Lung (tissue), 11 donors: ENCODE measurements at regions not wholly inside any gene's neighbourhood (a gene's known extent, or its start where the extent isn't known, plus 50 kb on each side); places are given as distances from the start of the nearest gene placed in this dataset.
"Not testable (repeated sequence)": the region's sequence is repeated elsewhere in the genome, so short reads cannot be mapped to it uniquely, and the experiment has no call there.

Experiments used
- ATAC-seq: fragments of 200-7000 bp; cut with Tn5 transposase; one replicate; pipeline ENCODE4 v1.9.1; 2020; ENCODE audit warnings: moderate number of reproducible peaks; ENCODE audit not compliant: insufficient read depth, low FRiP score
- DNase-seq, 3 donors: peaks; one replicate each; pipeline ENCODE4 v3.0.0-alpha.2; 2013 to 2017
- H3K27ac ChIP-seq, 2 donors: one replicate each; pipeline ENCODE4 v1.5.1; 2013; ENCODE audit warnings: mild to moderate bottlenecking in 2 of 2, moderate library complexity in 2 of 2, control low read depth in 1 of 2, inconsistent platforms in 1 of 2, low read depth in 1 of 2, low read length in 1 of 2
- H3K27me3 ChIP-seq, 3 donors: one replicate each; pipeline ENCODE4 v1.5.1; 2013; ENCODE audit warnings: low read length in 2 of 3; ENCODE audit not compliant: control insufficient read depth in 3 of 3, insufficient read depth in 3 of 3
- H3K36me3 ChIP-seq, 4 donors: one replicate each; pipeline ENCODE4 v1.5.1; 2013; ENCODE audit warnings: low read length in 4 of 4, mild to moderate bottlenecking in 1 of 4, moderate library complexity in 1 of 4; ENCODE audit not compliant: control insufficient read depth in 4 of 4, insufficient read depth in 4 of 4
- H3K4me1 ChIP-seq, 5 donors: one replicate each; pipeline ENCODE4 v1.5.1; 2013; ENCODE audit warnings: low read length in 5 of 5, mild to moderate bottlenecking in 2 of 5, moderate library complexity in 1 of 5; ENCODE audit not compliant: control insufficient read depth in 5 of 5, insufficient read depth in 5 of 5
- H3K4me3 ChIP-seq: one replicate; pipeline ENCODE4 v1.5.1; 2013; ENCODE audit warnings: mild to moderate bottlenecking, control low read depth, moderate library complexity
- H3K9ac ChIP-seq, 2 donors: one replicate each; pipeline ENCODE4 v1.5.1; 2013; ENCODE audit warnings: low read length in 2 of 2, control low read depth in 1 of 2; ENCODE audit not compliant: insufficient read depth in 1 of 2
- H3K9me3 ChIP-seq, 4 donors: one replicate each; pipeline ENCODE4 v1.5.1; 2013; ENCODE audit warnings: low read length in 3 of 4, mild to moderate bottlenecking in 1 of 4, moderate library complexity in 1 of 4; ENCODE audit not compliant: control insufficient read depth in 4 of 4, insufficient read depth in 3 of 4
- WGBS, 2 donors: extraction: QIAGEN DNeasy Blood & Tissue Kit; methylation state at CpG; one replicate each; pipeline ENCODE4 v1.1.7; 2013; 5-methylcytosine and 5-hydroxymethylcytosine counted together
- TF ChIP-seq, protein P1 (sequence below): IDR thresholded peaks from 2 replicates; pipeline ENCODE4 v1.5.1; 2012; ENCODE audit warnings: mild to moderate bottlenecking; ENCODE audit errors: control extremely low read depth, extremely low read depth
- donor health status: control.
- donor health status: control.
- donor health status: Bipolar disorder and iron deficiency.
- donor health status: healthy.
- donor health status: DM: yes; HTN: yes; CAD: no.

DNA sequence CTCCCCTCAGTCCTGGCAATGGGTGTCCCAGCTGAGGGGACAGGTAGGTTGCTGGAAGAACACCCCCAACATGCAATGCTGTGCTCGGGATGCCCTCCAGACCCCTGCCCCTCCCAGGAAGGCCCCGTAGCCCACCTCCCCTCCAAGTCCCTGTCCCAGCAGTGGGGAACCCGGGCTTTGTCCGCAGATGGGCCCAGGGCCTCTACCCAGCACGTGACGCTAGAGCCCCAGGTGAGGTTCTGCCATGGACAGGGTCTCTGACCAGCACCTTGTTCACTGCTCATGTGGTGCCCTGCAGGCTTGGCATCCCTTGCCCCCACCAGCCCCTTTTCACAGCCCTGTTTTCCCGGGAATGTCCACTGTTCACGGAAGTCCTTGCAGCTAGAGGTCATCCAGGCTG, 220.0 kb upstream of the SGCG start:
- no peak for DNase-seq
- Histone ChIP-seq H3K9ac (no peak overlapping the region), H3K4me1 (no peaks in the 10 kb centered on the region), H3K9me3 (peaks cover 0 to 3% (median 0%) of the 10 kb centered on the region in 4 donors), H3K27ac (no peak overlapping the region), H3K36me3 (no peaks in the 10 kb centered on the region), H3K4me3 (no peak overlapping the region), H3K27me3 (no peaks in the 10 kb centered on the region)
- TF ChIP-seq, protein P1, sequence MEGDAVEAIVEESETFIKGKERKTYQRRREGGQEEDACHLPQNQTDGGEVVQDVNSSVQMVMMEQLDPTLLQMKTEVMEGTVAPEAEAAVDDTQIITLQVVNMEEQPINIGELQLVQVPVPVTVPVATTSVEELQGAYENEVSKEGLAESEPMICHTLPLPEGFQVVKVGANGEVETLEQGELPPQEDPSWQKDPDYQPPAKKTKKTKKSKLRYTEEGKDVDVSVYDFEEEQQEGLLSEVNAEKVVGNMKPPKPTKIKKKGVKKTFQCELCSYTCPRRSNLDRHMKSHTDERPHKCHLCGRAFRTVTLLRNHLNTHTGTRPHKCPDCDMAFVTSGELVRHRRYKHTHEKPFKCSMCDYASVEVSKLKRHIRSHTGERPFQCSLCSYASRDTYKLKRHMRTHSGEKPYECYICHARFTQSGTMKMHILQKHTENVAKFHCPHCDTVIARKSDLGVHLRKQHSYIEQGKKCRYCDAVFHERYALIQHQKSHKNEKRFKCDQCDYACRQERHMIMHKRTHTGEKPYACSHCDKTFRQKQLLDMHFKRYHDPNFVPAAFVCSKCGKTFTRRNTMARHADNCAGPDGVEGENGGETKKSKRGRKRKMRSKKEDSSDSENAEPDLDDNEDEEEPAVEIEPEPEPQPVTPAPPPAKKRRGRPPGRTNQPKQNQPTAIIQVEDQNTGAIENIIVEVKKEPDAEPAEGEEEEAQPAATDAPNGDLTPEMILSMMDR: no peak
- ATAC-seq: no peak
- WGBS, 2 donors: 92 to 93% methylated on average over 8 of the region's 8 CpGs

GRCh38 chr13:22961342-22961741, 219.4 kb upstream of the SGCG start:
- ATAC-seq, H3K4me3 ChIP-seq, H3K4me1 ChIP-seq, H3K9me3 ChIP-seq, H3K27me3 ChIP-seq, H3K36me3 ChIP-seq, H3K9ac ChIP-seq, H3K27ac ChIP-seq, DNase-seq: not testable (repeated sequence)
- 62 to 90% methylated on average over 6 to 11 of the region's 14 CpGs for WGBS, 2 donors

- 69 to 73% methylated on average over 16 of the region's 16 CpGs for WGBS, 2 donors
- Histone ChIP-seq H3K36me3 (no peaks in the 10 kb centered on the region), H3K27me3 (no peaks in the 10 kb centered on the region), H3K4me3 (no peak overlapping the region), H3K4me1 (no peaks in the 10 kb centered on the region), H3K9ac (no peak overlapping the region), H3K27ac (no peak overlapping the region), H3K9me3 (peaks cover 0 to 3% (median 0%) of the 10 kb centered on the region in 4 donors)
- ATAC-seq: no peak
- DNase-seq: no peak
- TF ChIP-seq, protein P1: no peak
Observed at GRCh38 chr13:22961835-22962537, 218.8 kb upstream of the SGCG start.

GRCh38 chr13:22963384-22964053, 217.3 kb upstream of the SGCG start:
- WGBS, 2 donors: 86 to 90% methylated on average over 8 of the region's 8 CpGs
- not testable (repeated sequence) for H3K9ac ChIP-seq

More at GRCh38 chr13:22963384-22964053, 217.3 kb upstream of the SGCG start:
- DNase-seq: peak in 1 of 3 donors; percentile 18
- H3K4me1 ChIP-seq, H3K36me3 ChIP-seq, H3K27me3 ChIP-seq, H3K27ac ChIP-seq, H3K9me3 ChIP-seq, H3K4me3 ChIP-seq, ATAC-seq: not testable (repeated sequence)
